GM23248 (cell line): ENCODE measurements at regions not wholly inside any gene's neighbourhood (a gene's known extent, or its start where the extent isn't known, plus 50 kb on each side); places are given as distances from the start of the nearest gene placed in this dataset.

Source experiments
- DNase-seq: peaks from one replicate; pipeline ENCODE4 v3.0.0-alpha.2; 2015
- H2AFZ ChIP-seq: fragments of 200-600 bp; sonication (generic); 2 replicates; pipeline ENCODE4 v1.6.1; 2016; ENCODE audit warnings: antibody characterized with exemption
- H3F3A ChIP-seq: fragments of 200-600 bp; sonication (generic); 2 replicates; pipeline ENCODE4 v1.6.1; 2016; ENCODE audit warnings: mild to moderate bottlenecking, antibody characterized with exemption, mixed run types; ENCODE audit not compliant: insufficient read depth
- H3K27ac ChIP-seq: fragments of 200-600 bp; sonication (generic); 2 replicates; pipeline ENCODE4 v1.5.1; 2016; ENCODE audit warnings: mild to moderate bottlenecking
- H3K27me3 ChIP-seq: fragments of 200-600 bp; sonication (generic); replicated peaks from 2 replicates; pipeline ENCODE4 v1.6.1; 2016; ENCODE audit warnings: mild to moderate bottlenecking; ENCODE audit not compliant: insufficient read depth
- H3K36me3 ChIP-seq: fragments of 200-600 bp; sonication (generic); 2 replicates; pipeline ENCODE4 v1.6.1; 2016; ENCODE audit warnings: low read depth, mild to moderate bottlenecking
- H3K4me1 ChIP-seq: fragments of 200-600 bp; sonication (generic); 2 replicates; pipeline ENCODE4 v1.6.1; 2016; ENCODE audit warnings: mild to moderate bottlenecking; ENCODE audit not compliant: insufficient read depth
- H3K4me2 ChIP-seq: fragments of 200-600 bp; sonication (generic); one replicate; pipeline ENCODE4 v1.6.1; 2016; ENCODE audit warnings: mild to moderate bottlenecking; ENCODE audit not compliant: unreplicated experiment
- H3K4me3 ChIP-seq: fragments of 200-600 bp; sonication (generic); 2 replicates; pipeline ENCODE4 v1.5.1; 2016; ENCODE audit warnings: mild to moderate bottlenecking
- H3K79me2 ChIP-seq: fragments of 200-600 bp; sonication (generic); 2 replicates; pipeline ENCODE4 v1.6.1; 2016; ENCODE audit warnings: mild to moderate bottlenecking; ENCODE audit not compliant: insufficient read depth
- H3K9ac ChIP-seq: fragments of 200-600 bp; sonication (generic); 2 replicates; pipeline ENCODE4 v1.6.1; 2016; ENCODE audit warnings: mild to moderate bottlenecking
- H3K9me2 ChIP-seq: fragments of 200-600 bp; sonication (generic); 2 replicates; pipeline ENCODE4 v1.6.1; 2016; ENCODE audit warnings: mixed run types, mild to moderate bottlenecking, moderate library complexity; ENCODE audit not compliant: insufficient read depth
- H3K9me3 ChIP-seq: fragments of 200-600 bp; sonication (generic); one replicate; pipeline ENCODE4 v1.6.1; 2017; ENCODE audit warnings: low read depth
- H4K20me1 ChIP-seq: fragments of 200-600 bp; sonication (generic); 2 replicates; pipeline ENCODE4 v1.6.0; 2016; ENCODE audit not compliant: insufficient read depth
- EZH2 ChIP-seq: fragments of 200-600 bp; sonication (generic); IDR thresholded peaks from 2 replicates; pipeline ENCODE4 v1.6.1; 2018; ENCODE audit warnings: antibody characterized with exemption, mild to moderate bottlenecking; ENCODE audit not compliant: insufficient read depth, poor library complexity, severe bottlenecking
- EZH2phosphoT487 ChIP-seq: fragments of 200-600 bp; sonication (generic); IDR thresholded peaks from 2 replicates; pipeline ENCODE4 v1.6.1; 2018; ENCODE audit warnings: antibody characterized with exemption, moderate library complexity, mild to moderate bottlenecking, low read depth; ENCODE audit not compliant: insufficient read depth
- WGBS, 2 experiments: methylation state at CpG; one replicate each; pipeline ENCODE4 v1.1.6; 2015 to 2017; ENCODE audit warnings: low lambda C conversion rate in 2 of 2, low coverage in 1 of 2; ENCODE audit errors: missing lambda C conversion rate in 2 of 2; 5-methylcytosine and 5-hydroxymethylcytosine counted together
- in situ Hi-C: fragments of 300-500 bp; cut with MboI; formaldehyde crosslinking; loops from 2 replicates; pipeline ENCODE4 v1.15.0; 2020

GRCh38 chr12:18145924-18146323 is 55.9 kb upstream of the RERGL start:
- Histone ChIP-seq H3F3A (peaks cover 10% of the 10 kb centered on the region), H3K9ac (no peak overlapping the region), H3K36me3 (no peaks in the 10 kb centered on the region), H3K9me3 (no peaks in the 10 kb centered on the region), H3K79me2 (no peaks in the 10 kb centered on the region), H3K27ac (no peak overlapping the region), H3K4me2 (peak overlapping the region; percentile 40), H3K27me3 (no peaks in the 10 kb centered on the region), H3K9me2 (no peaks in the 10 kb centered on the region), H3K4me3 (peak overlapping the region; percentile 33), H2AFZ (peak overlapping the region; percentile 61), H3K4me1 (peaks cover 18% of the 10 kb centered on the region), H4K20me1 (no peaks in the 10 kb centered on the region)
- no peak for TF ChIP-seq EZH2phosphoT487
- no peak for TF ChIP-seq EZH2
- in situ Hi-C loops, result no loop called here
- DNase-seq, result peak; percentile 38
- 36 to 48% methylated on average over 3 of the region's 3 CpGs for WGBS, 2 experiments

- H3K9ac ChIP-seq, result no peak overlapping the region
- H3F3A ChIP-seq, result peaks cover 16% of the 10 kb centered on the region
- no peaks in the 10 kb centered on the region for H3K36me3 ChIP-seq
- H3K9me2 ChIP-seq, result no peaks in the 10 kb centered on the region
- no peaks in the 10 kb centered on the region for H3K79me2 ChIP-seq
- H3K27ac ChIP-seq, result peak overlapping the region; percentile 19
- no peak overlapping the region for H3K4me3 ChIP-seq
- in situ Hi-C loops, result no loop called here
- H3K9me3 ChIP-seq, result no peaks in the 10 kb centered on the region
- H3K4me2 ChIP-seq, result peak overlapping the region; percentile 19
- WGBS, 2 experiments, result 30 to 33% methylated on average over 4 of the region's 4 CpGs
- TF ChIP-seq EZH2 (no peak), EZH2phosphoT487 (no peak)
- H2AFZ ChIP-seq, result no peak overlapping the region
- peaks cover 22% of the 10 kb centered on the region for H3K4me1 ChIP-seq
- DNase-seq, result peak; percentile 80
- no peaks in the 10 kb centered on the region for H3K27me3 ChIP-seq
- H4K20me1 ChIP-seq, result no peaks in the 10 kb centered on the region
These were observed 51.3 kb upstream of the RERGL start for GRCh38 chr12:18141048-18141982.

DNA sequence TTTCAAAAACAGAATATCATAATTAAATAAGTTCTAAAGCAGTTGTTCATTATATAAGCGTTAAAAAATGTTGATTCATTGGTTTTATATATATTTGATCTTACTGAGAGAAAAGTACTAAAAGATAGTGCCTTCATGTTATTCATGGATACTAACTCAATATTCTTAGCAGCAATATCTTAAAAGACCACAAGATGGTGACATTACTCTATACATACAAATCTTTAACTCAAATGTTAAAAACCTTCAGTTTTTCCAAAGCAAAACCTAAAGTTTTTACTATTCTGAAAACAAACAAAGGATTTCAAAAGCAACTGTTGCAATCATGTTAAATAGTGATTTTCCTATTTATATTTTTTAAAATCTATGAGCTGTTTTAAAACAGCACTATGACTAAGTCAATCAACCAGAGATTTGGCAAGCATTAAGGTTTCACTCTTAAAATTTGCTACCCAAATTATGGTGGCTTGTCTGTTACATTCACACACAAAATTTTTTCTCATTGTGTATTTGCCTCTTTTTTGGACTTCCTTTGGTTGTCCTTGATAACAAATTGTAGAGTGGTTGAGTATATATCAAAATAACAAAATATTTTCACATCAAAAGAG is 50.1 kb upstream of the RERGL start:
- Histone ChIP-seq H2AFZ (peak overlapping the region; percentile 12; the same call in 1 of the 2 replicates), H3K36me3 (no peaks in the 10 kb centered on the region), H3K27ac (no peak overlapping the region), H3K9me2 (no peaks in the 10 kb centered on the region), H4K20me1 (no peaks in the 10 kb centered on the region), H3K27me3 (no peaks in the 10 kb centered on the region), H3K79me2 (no peaks in the 10 kb centered on the region), H3K4me2 (peak overlapping the region; percentile 1), H3F3A (peaks cover 19% of the 10 kb centered on the region), H3K4me1 (peaks cover 26% of the 10 kb centered on the region), H3K9me3 (no peaks in the 10 kb centered on the region), H3K4me3 (no peak overlapping the region), H3K9ac (no peak overlapping the region)
- WGBS, 2 experiments, result 7 to 10% methylated on average over 1 of the region's 1 CpG
- in situ Hi-C loops, result no loop called here
- DNase-seq, result peak; percentile 59
- TF ChIP-seq EZH2 (no peak), EZH2phosphoT487 (no peak)
